HepG2 (cell line): ENCODE measurements at regions not wholly inside any gene's neighbourhood (a gene's known extent, or its start where the extent isn't known, plus 50 kb on each side); places are given as distances from the start of the nearest gene placed in this dataset.
A peak's percentile ranks its signal among the peaks of the same experiment; 100 is the strongest.

Experiments used
- ATF1 ChIP-seq: IDR thresholded peaks from 2 replicates; pipeline ENCODE4 v1.6.1; 2016; ENCODE audit warnings: mild to moderate bottlenecking, control low read depth
- CEBPG ChIP-seq: IDR thresholded peaks from 2 replicates; pipeline ENCODE4 v1.6.1; 2016
- FOXK1 ChIP-seq: sonication (generic); formaldehyde crosslinking; IDR thresholded peaks from 2 replicates; pipeline ENCODE4 v1.4.0; 2020; ENCODE audit warnings: low read depth, missing genetic modification reagents, borderline replicate concordance
- HDAC2 ChIP-seq: sonication (generic); formaldehyde crosslinking; IDR thresholded peaks from 2 replicates; pipeline ENCODE4 v1.4.0; 2020; ENCODE audit warnings: missing genetic modification reagents
- HNF1A ChIP-seq, 2 experiments: sonication (generic) in 1 of 2; formaldehyde crosslinking in 1 of 2; IDR thresholded peaks; 2 replicates each; pipeline versions ENCODE4 v1.4.0 to v1.6.1; 2016 to 2020; ENCODE audit warnings: borderline replicate concordance in 1 of 2, low read depth in 1 of 2, mild to moderate bottlenecking in 1 of 2, missing genetic modification reagents in 1 of 2
- HNF4A ChIP-seq: sonication (generic); formaldehyde crosslinking; IDR thresholded peaks from 2 replicates; pipeline ENCODE4 v1.4.0; 2020; ENCODE audit warnings: missing genetic modification reagents
- HOXA3 ChIP-seq: sonication (generic); formaldehyde crosslinking; IDR thresholded peaks from 2 replicates; pipeline ENCODE4 v1.5.0; 2020; ENCODE audit warnings: missing genetic modification reagents
- HOXA5 ChIP-seq: sonication (generic); formaldehyde crosslinking; IDR thresholded peaks from 2 replicates; pipeline ENCODE4 v1.4.0; 2020; ENCODE audit warnings: missing genetic modification reagents
- ISX ChIP-seq: sonication (generic); formaldehyde crosslinking; conservative IDR thresholded peaks from 2 replicates; pipeline ENCODE4 v1.5.0; 2020; ENCODE audit warnings: missing genetic modification reagents
- KLF6 ChIP-seq: IDR thresholded peaks from 2 replicates; pipeline ENCODE4 v1.8.0; 2016; ENCODE audit warnings: missing biosample characterization, missing genetic modification reagents
- MED1 ChIP-seq: sonication (generic); formaldehyde crosslinking; IDR thresholded peaks from 2 replicates; pipeline ENCODE4 v1.4.0; 2020; ENCODE audit warnings: missing genetic modification reagents
- MZF1 ChIP-seq: sonication (generic); formaldehyde crosslinking; IDR thresholded peaks from 2 replicates; pipeline ENCODE4 v1.8.1; 2023; ENCODE audit warnings: mild to moderate bottlenecking, missing genetic modification reagents, borderline replicate concordance
- NPAS2 ChIP-seq: sonication (generic); formaldehyde crosslinking; IDR thresholded peaks from 2 replicates; pipeline ENCODE4 v1.8.0; 2022; ENCODE audit warnings: mild to moderate bottlenecking, missing genetic modification reagents, borderline replicate concordance
- POLR2AphosphoS5 ChIP-seq: IDR thresholded peaks from 2 replicates; pipeline ENCODE4 v1.6.1; 2012; ENCODE audit warnings: low read depth, low read length
- RCOR2 ChIP-seq: IDR thresholded peaks from 2 replicates; pipeline ENCODE4 v1.6.1; 2016; ENCODE audit warnings: missing biosample characterization, missing genetic modification reagents
- RFXAP ChIP-seq: sonication (generic); formaldehyde crosslinking; IDR thresholded peaks from 2 replicates; pipeline ENCODE4 v1.4.0; 2020; ENCODE audit warnings: missing genetic modification reagents, borderline replicate concordance
- U2AF2 ChIP-seq: fragments of 200-400 bp; formaldehyde crosslinking; IDR thresholded peaks from 2 replicates; pipeline ENCODE4 v1.6.1; 2017; ENCODE audit warnings: low read depth, mild to moderate bottlenecking, low read length
- ZBTB25 ChIP-seq: IDR thresholded peaks from 2 replicates; pipeline ENCODE4 v1.6.1; 2018; ENCODE audit warnings: missing genetic modification reagents
- ZNF546 ChIP-seq: sonication (generic); formaldehyde crosslinking; conservative IDR thresholded peaks from 2 replicates; pipeline ENCODE4 v1.8.1; 2023; ENCODE audit warnings: mild to moderate bottlenecking, missing genetic modification reagents
- ZNF674 ChIP-seq: sonication (generic); formaldehyde crosslinking; IDR thresholded peaks from 2 replicates; pipeline ENCODE4 v1.5.0; 2020; ENCODE audit warnings: low read depth, mild to moderate bottlenecking, missing genetic modification reagents
- TF ChIP-seq, protein P1 (sequence below): sonication (generic); formaldehyde crosslinking; IDR thresholded peaks from 2 replicates; pipeline ENCODE4 v1.5.1; 2020; ENCODE audit warnings: mild to moderate bottlenecking, missing genetic modification reagents, moderate library complexity

DNA sequence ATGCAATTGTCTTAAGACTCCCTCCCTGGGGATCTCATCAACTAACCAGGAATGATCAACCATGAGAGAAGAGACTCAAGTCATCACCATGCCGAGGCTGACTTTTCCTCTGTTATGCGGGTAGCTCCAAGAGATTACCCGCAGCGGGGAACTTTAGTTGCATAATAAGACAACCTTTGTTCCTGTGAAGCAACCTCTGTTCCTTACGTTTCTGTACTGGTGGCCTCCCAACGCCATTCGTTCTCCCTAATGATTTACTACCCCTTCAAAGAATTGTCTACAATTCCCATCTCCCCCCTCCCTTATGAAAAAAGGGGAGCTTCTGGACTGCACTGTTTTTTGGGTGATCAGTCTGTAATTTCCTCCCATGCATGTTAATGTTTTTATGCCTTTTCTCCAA, 66.1 kb upstream of the LRPPRC start (continued):
- 0 out of 2 replicates have a peak, but pooled peaks have one; percentile 27 for TF ChIP-seq ATF1 (CRISPR knock-in tag)
- TF ChIP-seq U2AF2 = no peak
- TF ChIP-seq ZNF674 (CRISPR knock-in tag) = no peak
- TF ChIP-seq CEBPG (CRISPR knock-in tag) = peak; percentile 95
- TF ChIP-seq ZBTB25 = peak; percentile 59; the same call in 1 of the 2 replicates
- TF ChIP-seq MZF1 = no peak
- TF ChIP-seq POLR2AphosphoS5 = no peak
- peak; percentile 59; the same call in 1 of the 2 replicates for TF ChIP-seq HNF1A (IDR thresholded peaks at IDR 0.05; ENCODE audit: low read depth)
- TF ChIP-seq HNF1A (CRISPR knock-in tag; IDR thresholded peaks at IDR 0.05; ENCODE audit: borderline replicate concordance) = peak; percentile 24; the same call in 1 of the 2 replicates
- TF ChIP-seq KLF6 = no peak
- peak; percentile 45; the same call in 1 of the 2 replicates for TF ChIP-seq RCOR2 (CRISPR knock-in tag)
- TF ChIP-seq, protein P1, sequence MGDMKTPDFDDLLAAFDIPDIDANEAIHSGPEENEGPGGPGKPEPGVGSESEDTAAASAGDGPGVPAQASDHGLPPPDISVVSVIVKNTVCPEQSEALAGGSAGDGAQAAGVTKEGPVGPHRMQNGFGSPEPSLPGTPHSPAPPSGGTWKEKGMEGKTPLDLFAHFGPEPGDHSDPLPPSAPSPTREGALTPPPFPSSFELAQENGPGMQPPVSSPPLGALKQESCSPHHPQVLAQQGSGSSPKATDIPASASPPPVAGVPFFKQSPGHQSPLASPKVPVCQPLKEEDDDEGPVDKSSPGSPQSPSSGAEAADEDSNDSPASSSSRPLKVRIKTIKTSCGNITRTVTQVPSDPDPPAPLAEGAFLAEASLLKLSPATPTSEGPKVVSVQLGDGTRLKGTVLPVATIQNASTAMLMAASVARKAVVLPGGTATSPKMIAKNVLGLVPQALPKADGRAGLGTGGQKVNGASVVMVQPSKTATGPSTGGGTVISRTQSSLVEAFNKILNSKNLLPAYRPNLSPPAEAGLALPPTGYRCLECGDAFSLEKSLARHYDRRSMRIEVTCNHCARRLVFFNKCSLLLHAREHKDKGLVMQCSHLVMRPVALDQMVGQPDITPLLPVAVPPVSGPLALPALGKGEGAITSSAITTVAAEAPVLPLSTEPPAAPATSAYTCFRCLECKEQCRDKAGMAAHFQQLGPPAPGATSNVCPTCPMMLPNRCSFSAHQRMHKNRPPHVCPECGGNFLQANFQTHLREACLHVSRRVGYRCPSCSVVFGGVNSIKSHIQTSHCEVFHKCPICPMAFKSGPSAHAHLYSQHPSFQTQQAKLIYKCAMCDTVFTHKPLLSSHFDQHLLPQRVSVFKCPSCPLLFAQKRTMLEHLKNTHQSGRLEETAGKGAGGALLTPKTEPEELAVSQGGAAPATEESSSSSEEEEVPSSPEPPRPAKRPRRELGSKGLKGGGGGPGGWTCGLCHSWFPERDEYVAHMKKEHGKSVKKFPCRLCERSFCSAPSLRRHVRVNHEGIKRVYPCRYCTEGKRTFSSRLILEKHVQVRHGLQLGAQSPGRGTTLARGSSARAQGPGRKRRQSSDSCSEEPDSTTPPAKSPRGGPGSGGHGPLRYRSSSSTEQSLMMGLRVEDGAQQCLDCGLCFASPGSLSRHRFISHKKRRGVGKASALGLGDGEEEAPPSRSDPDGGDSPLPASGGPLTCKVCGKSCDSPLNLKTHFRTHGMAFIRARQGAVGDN = no peak
- TF ChIP-seq HOXA5 (CRISPR knock-in tag) = no peak; the same call in none of the 2 replicates
- no peak for TF ChIP-seq ISX (CRISPR knock-in tag)
- TF ChIP-seq RFXAP (CRISPR knock-in tag) = no peak
- TF ChIP-seq NPAS2 (CRISPR knock-in tag) = no peak
- peak; percentile 68; the same call in 1 of the 2 replicates for TF ChIP-seq HOXA3 (CRISPR knock-in tag)
- TF ChIP-seq MED1 (CRISPR knock-in tag) = peak; percentile 57; the same call in 1 of the 2 replicates
- TF ChIP-seq ZNF546 (CRISPR knock-in tag) = no peak
- TF ChIP-seq FOXK1 (CRISPR knock-in tag) = no peak
- TF ChIP-seq HDAC2 (CRISPR knock-in tag) = peak; percentile 66
- peak; percentile 96 for TF ChIP-seq HNF4A
